Astrocyte (in vitro differentiated cells and primary cell): ENCODE measurements at regions not wholly inside any gene's neighbourhood (a gene's known extent, or its start where the extent isn't known, plus 50 kb on each side); places are given as distances from the start of the nearest gene placed in this dataset.
"Not testable (repeated sequence)": the region's sequence is repeated elsewhere in the genome, so short reads cannot be mapped to it uniquely, and the experiment has no call there.

ENCODE experiments used
- DNase-seq: peaks from one replicate; pipeline ENCODE4 v3.0.0-alpha.2; 2010; ENCODE audit warnings: low read depth
- FAIRE-seq: peaks from 2 replicates; lab custom pipeline; 2011; peaks lifted over from hg19 to GRCh38; lab: Jason Lieb, UNC
- H2AFZ ChIP-seq: 2 replicates; pipeline ENCODE4 v1.6.0; 2012; ENCODE audit warnings: low read depth, low read length, inconsistent platforms
- H3K27ac ChIP-seq: 2 replicates; pipeline ENCODE4 v1.5.1; 2011; ENCODE audit warnings: low read depth, low read length, inconsistent platforms
- H3K27me3 ChIP-seq: 2 replicates; pipeline ENCODE4 v1.6.0; 2011; ENCODE audit warnings: low read length, inconsistent platforms; ENCODE audit not compliant: insufficient read depth
- H3K36me3 ChIP-seq: 2 replicates; pipeline ENCODE4 v1.5.1; 2011; ENCODE audit warnings: low read length, inconsistent platforms; ENCODE audit not compliant: insufficient read depth
- H3K4me1 ChIP-seq: 2 replicates; pipeline ENCODE4 v1.5.1; 2011; ENCODE audit warnings: low read length, inconsistent platforms; ENCODE audit not compliant: insufficient read depth
- H3K4me2 ChIP-seq: 2 replicates; pipeline ENCODE4 v1.6.0; 2012; ENCODE audit warnings: low read length, inconsistent platforms
- H3K4me3 ChIP-seq: 2 replicates; pipeline ENCODE4 v1.5.1; 2011; ENCODE audit warnings: low read depth, mild to moderate bottlenecking, low read length, inconsistent platforms; ENCODE audit not compliant: insufficient read depth
- H3K79me2 ChIP-seq: 2 replicates; pipeline ENCODE4 v1.6.0; 2012; ENCODE audit warnings: mild to moderate bottlenecking, low read length, inconsistent platforms; ENCODE audit not compliant: insufficient read depth
- H3K9ac ChIP-seq: 2 replicates; pipeline ENCODE4 v1.6.0; 2012; ENCODE audit warnings: mild to moderate bottlenecking, low read length, inconsistent platforms
- H3K9me3 ChIP-seq: 2 replicates; pipeline ENCODE4 v1.5.1; 2012; ENCODE audit warnings: low read depth, mild to moderate bottlenecking, low read length, inconsistent platforms; ENCODE audit not compliant: insufficient read depth
- H4K20me1 ChIP-seq: 2 replicates; pipeline ENCODE4 v1.6.0; 2012; ENCODE audit warnings: low read length, inconsistent platforms; ENCODE audit not compliant: insufficient read depth
- H3K27ac Mint-ChIP-seq: one replicate; pipeline ENCODE4 v1.8.0; 2021; ENCODE audit warnings: mild to moderate bottlenecking, mixed read lengths; ENCODE audit not compliant: unreplicated experiment
- H3K27me3 Mint-ChIP-seq: one replicate; pipeline ENCODE4 v1.8.0; 2021; ENCODE audit warnings: low read depth, mixed read lengths; ENCODE audit not compliant: unreplicated experiment
- H3K36me3 Mint-ChIP-seq: one replicate; pipeline ENCODE4 v1.8.0; 2021; ENCODE audit warnings: low read depth, mixed read lengths; ENCODE audit not compliant: unreplicated experiment
- H3K4me1 Mint-ChIP-seq: one replicate; pipeline ENCODE4 v1.8.0; 2021; ENCODE audit warnings: low read depth, mixed read lengths; ENCODE audit not compliant: unreplicated experiment
- H3K4me3 Mint-ChIP-seq: one replicate; pipeline ENCODE4 v1.8.0; 2021; ENCODE audit warnings: mild to moderate bottlenecking, moderate library complexity, mixed read lengths; ENCODE audit not compliant: unreplicated experiment
- H3K9me3 Mint-ChIP-seq: one replicate; pipeline ENCODE4 v1.8.0; 2021; ENCODE audit warnings: mild to moderate bottlenecking, mixed read lengths; ENCODE audit not compliant: unreplicated experiment
- CTCF ChIP-seq: IDR thresholded peaks from 2 replicates; pipeline ENCODE4 v1.5.1; 2011; ENCODE audit warnings: low read depth, mild to moderate bottlenecking, inconsistent platforms, low read length, moderate library complexity; ENCODE audit not compliant: insufficient read depth
- EZH2 ChIP-seq: IDR thresholded peaks from 2 replicates; pipeline ENCODE4 v1.6.1; 2012; ENCODE audit warnings: mild to moderate bottlenecking, low read length, inconsistent platforms; ENCODE audit not compliant: insufficient read depth

GRCh38 chr5:101288633-101289032 is 385.6 kb upstream of the ST8SIA4 start:
- H3K27me3 Mint-ChIP-seq: no peaks in the 10 kb centered on the region
- Histone ChIP-seq H3K27ac (no peak overlapping the region), H2AFZ (no peak overlapping the region), H3K4me1 (no peaks in the 10 kb centered on the region), H3K4me3 (no peak overlapping the region), H3K27me3 (no peaks in the 10 kb centered on the region), H3K4me2 (no peak overlapping the region), H3K79me2 (no peaks in the 10 kb centered on the region), H3K9ac (no peak overlapping the region), H3K9me3 (no peaks in the 10 kb centered on the region), H4K20me1 (no peaks in the 10 kb centered on the region), H3K36me3 (no peaks in the 10 kb centered on the region)
- no peaks in the 10 kb centered on the region for H3K9me3 Mint-ChIP-seq
- H3K4me3 Mint-ChIP-seq: no peak overlapping the region
- no peak for DNase-seq
- TF ChIP-seq CTCF: no peak
- no peak for TF ChIP-seq EZH2
- H3K27ac Mint-ChIP-seq: no peak overlapping the region
- no peaks in the 10 kb centered on the region for H3K36me3 Mint-ChIP-seq
- H3K4me1 Mint-ChIP-seq: no peaks in the 10 kb centered on the region
- FAIRE-seq: no peak

- Histone ChIP-seq H3K27me3 (no peaks in the 10 kb centered on the region), H4K20me1 (no peaks in the 10 kb centered on the region), H3K27ac (no peak overlapping the region), H2AFZ (no peak overlapping the region), H3K79me2 (no peaks in the 10 kb centered on the region), H3K36me3 (no peaks in the 10 kb centered on the region), H3K4me3 (no peak overlapping the region), H3K9ac (no peak overlapping the region), H3K4me2 (no peak overlapping the region), H3K4me1 (no peaks in the 10 kb centered on the region), H3K9me3 (no peaks in the 10 kb centered on the region)
- FAIRE-seq (no peak), DNase-seq (no peak)
- no peak for TF ChIP-seq CTCF
- TF ChIP-seq EZH2: no peak
- Mint-ChIP-seq H3K36me3 (no peaks in the 10 kb centered on the region), H3K27me3 (no peaks in the 10 kb centered on the region), H3K4me3 (no peak overlapping the region), H3K27ac (no peak overlapping the region), H3K4me1 (no peaks in the 10 kb centered on the region), H3K9me3 (no peaks in the 10 kb centered on the region)
Observed at GRCh38 chr5:101284736-101285375, 381.8 kb upstream of the ST8SIA4 start.

- H3K36me3 ChIP-seq, FAIRE-seq, H3K9me3 ChIP-seq, H3K4me1 ChIP-seq, H3K4me1 Mint-ChIP-seq, H2AFZ ChIP-seq, H3K36me3 Mint-ChIP-seq, H3K9ac ChIP-seq, DNase-seq, H3K9me3 Mint-ChIP-seq, H3K4me2 ChIP-seq, H3K4me3 Mint-ChIP-seq, H3K27me3 Mint-ChIP-seq, H3K27me3 ChIP-seq, H4K20me1 ChIP-seq, H3K27ac ChIP-seq, H3K4me3 ChIP-seq, H3K79me2 ChIP-seq, H3K27ac Mint-ChIP-seq: not testable (repeated sequence)
Observed at GRCh38 chr5:101283938-101284337, 380.9 kb upstream of the ST8SIA4 start.
